HepG2 (cell line): ENCODE measurements at regions not wholly inside any gene's neighbourhood (a gene's known extent, or its start where the extent isn't known, plus 50 kb on each side); places are given as distances from the start of the nearest gene placed in this dataset.

ENCODE experiments used
- GATAD1 ChIP-seq: IDR thresholded peaks from 2 replicates; pipeline ENCODE4 v1.6.1; 2016; ENCODE audit warnings: missing genetic modification reagents, missing compliant biosample characterization
- KLF9 ChIP-seq: IDR thresholded peaks from 2 replicates; pipeline ENCODE4 v1.6.1; 2016; ENCODE audit warnings: low read depth
- LCORL ChIP-seq, 2 experiments: fragments of 450-650 bp in 1 of 2; sonication (generic) in 1 of 2; formaldehyde crosslinking in 1 of 2; IDR thresholded peaks; 2 replicates each; pipeline versions ENCODE4 v1.5.0 to v1.6.1; 2017 to 2020; ENCODE audit warnings: antibody characterized with exemption in 1 of 2, missing genetic modification reagents in 1 of 2
- MAFF ChIP-seq: IDR thresholded peaks from 2 replicates; pipeline ENCODE4 v1.6.1; 2011; ENCODE audit warnings: low read depth, low read length, improper control_type of control experiment
- ZNF558 ChIP-seq: sonication (generic); formaldehyde crosslinking; IDR thresholded peaks from 2 replicates; pipeline ENCODE4 v1.9.0; 2022; ENCODE audit warnings: mild to moderate bottlenecking, missing genetic modification reagents, borderline replicate concordance
- TF ChIP-seq, protein P1 (sequence below): sonication (generic); formaldehyde crosslinking; IDR thresholded peaks from 2 replicates; pipeline ENCODE4 v1.9.0; 2021; ENCODE audit warnings: mild to moderate bottlenecking, missing genetic modification reagents
- TF ChIP-seq, protein P2 (sequence below): sonication (generic); formaldehyde crosslinking; IDR thresholded peaks from 2 replicates; pipeline ENCODE4 v1.5.1; 2020; ENCODE audit warnings: missing genetic modification reagents, mild to moderate bottlenecking, borderline replicate concordance
- TF ChIP-seq, protein P3 (sequence below): sonication (generic); formaldehyde crosslinking; IDR thresholded peaks from 2 replicates; pipeline ENCODE4 v1.8.1; 2023; ENCODE audit warnings: mild to moderate bottlenecking, missing genetic modification reagents
- TF ChIP-seq, protein P4 (sequence below): sonication (generic); formaldehyde crosslinking; IDR thresholded peaks from 2 replicates; pipeline ENCODE4 v1.4.0; 2020; ENCODE audit warnings: mild to moderate bottlenecking, missing genetic modification reagents
- TF ChIP-seq, protein P5 (sequence below), 2 experiments: IDR thresholded peaks; 2 replicates each; pipeline ENCODE4 v1.6.1; 2011 to 2012; ENCODE audit warnings: low read length in 2 of 2, borderline replicate concordance in 1 of 2, low read depth in 1 of 2, mild to moderate bottlenecking in 1 of 2, moderate library complexity in 1 of 2
- TF ChIP-seq, protein P6 (sequence below): sonication (generic); formaldehyde crosslinking; IDR thresholded peaks from 2 replicates; pipeline ENCODE4 v1.4.0; 2020; ENCODE audit warnings: missing genetic modification reagents

DNA sequence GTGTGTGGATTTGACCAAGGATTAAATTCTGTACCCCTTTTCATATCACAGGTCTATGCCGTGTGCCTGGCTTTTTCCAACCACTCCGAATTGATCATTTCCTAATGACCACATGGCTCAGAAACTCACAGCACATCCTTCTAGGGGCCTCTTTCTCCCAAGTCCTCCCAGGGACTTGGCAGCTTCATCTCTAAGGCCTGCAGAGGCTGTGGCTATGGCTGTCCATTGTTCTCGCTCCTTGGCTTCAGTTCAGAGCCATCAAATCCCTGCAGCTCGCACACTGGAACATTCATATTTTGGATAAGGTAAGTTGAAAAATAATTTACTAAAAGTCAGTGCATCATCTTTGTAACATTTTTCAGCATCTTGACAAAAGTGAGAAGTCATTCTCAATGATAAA is 497.2 kb upstream of the CDH4 start (continued):
- TF ChIP-seq, protein P1, sequence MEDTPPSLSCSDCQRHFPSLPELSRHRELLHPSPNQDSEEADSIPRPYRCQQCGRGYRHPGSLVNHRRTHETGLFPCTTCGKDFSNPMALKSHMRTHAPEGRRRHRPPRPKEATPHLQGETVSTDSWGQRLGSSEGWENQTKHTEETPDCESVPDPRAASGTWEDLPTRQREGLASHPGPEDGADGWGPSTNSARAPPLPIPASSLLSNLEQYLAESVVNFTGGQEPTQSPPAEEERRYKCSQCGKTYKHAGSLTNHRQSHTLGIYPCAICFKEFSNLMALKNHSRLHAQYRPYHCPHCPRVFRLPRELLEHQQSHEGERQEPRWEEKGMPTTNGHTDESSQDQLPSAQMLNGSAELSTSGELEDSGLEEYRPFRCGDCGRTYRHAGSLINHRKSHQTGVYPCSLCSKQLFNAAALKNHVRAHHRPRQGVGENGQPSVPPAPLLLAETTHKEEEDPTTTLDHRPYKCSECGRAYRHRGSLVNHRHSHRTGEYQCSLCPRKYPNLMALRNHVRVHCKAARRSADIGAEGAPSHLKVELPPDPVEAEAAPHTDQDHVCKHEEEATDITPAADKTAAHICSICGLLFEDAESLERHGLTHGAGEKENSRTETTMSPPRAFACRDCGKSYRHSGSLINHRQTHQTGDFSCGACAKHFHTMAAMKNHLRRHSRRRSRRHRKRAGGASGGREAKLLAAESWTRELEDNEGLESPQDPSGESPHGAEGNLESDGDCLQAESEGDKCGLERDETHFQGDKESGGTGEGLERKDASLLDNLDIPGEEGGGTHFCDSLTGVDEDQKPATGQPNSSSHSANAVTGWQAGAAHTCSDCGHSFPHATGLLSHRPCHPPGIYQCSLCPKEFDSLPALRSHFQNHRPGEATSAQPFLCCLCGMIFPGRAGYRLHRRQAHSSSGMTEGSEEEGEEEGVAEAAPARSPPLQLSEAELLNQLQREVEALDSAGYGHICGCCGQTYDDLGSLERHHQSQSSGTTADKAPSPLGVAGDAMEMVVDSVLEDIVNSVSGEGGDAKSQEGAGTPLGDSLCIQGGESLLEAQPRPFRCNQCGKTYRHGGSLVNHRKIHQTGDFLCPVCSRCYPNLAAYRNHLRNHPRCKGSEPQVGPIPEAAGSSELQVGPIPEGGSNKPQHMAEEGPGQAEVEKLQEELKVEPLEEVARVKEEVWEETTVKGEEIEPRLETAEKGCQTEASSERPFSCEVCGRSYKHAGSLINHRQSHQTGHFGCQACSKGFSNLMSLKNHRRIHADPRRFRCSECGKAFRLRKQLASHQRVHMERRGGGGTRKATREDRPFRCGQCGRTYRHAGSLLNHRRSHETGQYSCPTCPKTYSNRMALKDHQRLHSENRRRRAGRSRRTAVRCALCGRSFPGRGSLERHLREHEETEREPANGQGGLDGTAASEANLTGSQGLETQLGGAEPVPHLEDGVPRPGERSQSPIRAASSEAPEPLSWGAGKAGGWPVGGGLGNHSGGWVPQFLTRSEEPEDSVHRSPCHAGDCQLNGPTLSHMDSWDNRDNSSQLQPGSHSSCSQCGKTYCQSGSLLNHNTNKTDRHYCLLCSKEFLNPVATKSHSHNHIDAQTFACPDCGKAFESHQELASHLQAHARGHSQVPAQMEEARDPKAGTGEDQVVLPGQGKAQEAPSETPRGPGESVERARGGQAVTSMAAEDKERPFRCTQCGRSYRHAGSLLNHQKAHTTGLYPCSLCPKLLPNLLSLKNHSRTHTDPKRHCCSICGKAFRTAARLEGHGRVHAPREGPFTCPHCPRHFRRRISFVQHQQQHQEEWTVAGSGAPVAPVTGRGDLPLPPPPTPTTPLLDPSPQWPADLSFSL = no peak
- TF ChIP-seq, protein P2, sequence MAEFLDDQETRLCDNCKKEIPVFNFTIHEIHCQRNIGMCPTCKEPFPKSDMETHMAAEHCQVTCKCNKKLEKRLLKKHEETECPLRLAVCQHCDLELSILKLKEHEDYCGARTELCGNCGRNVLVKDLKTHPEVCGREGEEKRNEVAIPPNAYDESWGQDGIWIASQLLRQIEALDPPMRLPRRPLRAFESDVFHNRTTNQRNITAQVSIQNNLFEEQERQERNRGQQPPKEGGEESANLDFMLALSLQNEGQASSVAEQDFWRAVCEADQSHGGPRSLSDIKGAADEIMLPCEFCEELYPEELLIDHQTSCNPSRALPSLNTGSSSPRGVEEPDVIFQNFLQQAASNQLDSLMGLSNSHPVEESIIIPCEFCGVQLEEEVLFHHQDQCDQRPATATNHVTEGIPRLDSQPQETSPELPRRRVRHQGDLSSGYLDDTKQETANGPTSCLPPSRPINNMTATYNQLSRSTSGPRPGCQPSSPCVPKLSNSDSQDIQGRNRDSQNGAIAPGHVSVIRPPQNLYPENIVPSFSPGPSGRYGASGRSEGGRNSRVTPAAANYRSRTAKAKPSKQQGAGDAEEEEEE (CRISPR knock-in tag) = no peak
- no peak for TF ChIP-seq LCORL (IDR thresholded peaks at IDR 0.05)
- no peak for TF ChIP-seq LCORL (CRISPR knock-in tag; IDR thresholded peaks at IDR 0.05)
- TF ChIP-seq, protein P3, sequence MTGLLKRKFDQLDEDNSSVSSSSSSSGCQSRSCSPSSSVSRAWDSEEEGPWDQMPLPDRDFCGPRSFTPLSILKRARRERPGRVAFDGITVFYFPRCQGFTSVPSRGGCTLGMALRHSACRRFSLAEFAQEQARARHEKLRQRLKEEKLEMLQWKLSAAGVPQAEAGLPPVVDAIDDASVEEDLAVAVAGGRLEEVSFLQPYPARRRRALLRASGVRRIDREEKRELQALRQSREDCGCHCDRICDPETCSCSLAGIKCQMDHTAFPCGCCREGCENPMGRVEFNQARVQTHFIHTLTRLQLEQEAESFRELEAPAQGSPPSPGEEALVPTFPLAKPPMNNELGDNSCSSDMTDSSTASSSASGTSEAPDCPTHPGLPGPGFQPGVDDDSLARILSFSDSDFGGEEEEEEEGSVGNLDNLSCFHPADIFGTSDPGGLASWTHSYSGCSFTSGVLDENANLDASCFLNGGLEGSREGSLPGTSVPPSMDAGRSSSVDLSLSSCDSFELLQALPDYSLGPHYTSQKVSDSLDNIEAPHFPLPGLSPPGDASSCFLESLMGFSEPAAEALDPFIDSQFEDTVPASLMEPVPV (CRISPR knock-in tag) = no peak
- no peak for TF ChIP-seq MAFF
- TF ChIP-seq, protein P4, sequence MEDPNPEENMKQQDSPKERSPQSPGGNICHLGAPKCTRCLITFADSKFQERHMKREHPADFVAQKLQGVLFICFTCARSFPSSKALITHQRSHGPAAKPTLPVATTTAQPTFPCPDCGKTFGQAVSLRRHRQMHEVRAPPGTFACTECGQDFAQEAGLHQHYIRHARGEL = no peak
- TF ChIP-seq, protein P5, sequence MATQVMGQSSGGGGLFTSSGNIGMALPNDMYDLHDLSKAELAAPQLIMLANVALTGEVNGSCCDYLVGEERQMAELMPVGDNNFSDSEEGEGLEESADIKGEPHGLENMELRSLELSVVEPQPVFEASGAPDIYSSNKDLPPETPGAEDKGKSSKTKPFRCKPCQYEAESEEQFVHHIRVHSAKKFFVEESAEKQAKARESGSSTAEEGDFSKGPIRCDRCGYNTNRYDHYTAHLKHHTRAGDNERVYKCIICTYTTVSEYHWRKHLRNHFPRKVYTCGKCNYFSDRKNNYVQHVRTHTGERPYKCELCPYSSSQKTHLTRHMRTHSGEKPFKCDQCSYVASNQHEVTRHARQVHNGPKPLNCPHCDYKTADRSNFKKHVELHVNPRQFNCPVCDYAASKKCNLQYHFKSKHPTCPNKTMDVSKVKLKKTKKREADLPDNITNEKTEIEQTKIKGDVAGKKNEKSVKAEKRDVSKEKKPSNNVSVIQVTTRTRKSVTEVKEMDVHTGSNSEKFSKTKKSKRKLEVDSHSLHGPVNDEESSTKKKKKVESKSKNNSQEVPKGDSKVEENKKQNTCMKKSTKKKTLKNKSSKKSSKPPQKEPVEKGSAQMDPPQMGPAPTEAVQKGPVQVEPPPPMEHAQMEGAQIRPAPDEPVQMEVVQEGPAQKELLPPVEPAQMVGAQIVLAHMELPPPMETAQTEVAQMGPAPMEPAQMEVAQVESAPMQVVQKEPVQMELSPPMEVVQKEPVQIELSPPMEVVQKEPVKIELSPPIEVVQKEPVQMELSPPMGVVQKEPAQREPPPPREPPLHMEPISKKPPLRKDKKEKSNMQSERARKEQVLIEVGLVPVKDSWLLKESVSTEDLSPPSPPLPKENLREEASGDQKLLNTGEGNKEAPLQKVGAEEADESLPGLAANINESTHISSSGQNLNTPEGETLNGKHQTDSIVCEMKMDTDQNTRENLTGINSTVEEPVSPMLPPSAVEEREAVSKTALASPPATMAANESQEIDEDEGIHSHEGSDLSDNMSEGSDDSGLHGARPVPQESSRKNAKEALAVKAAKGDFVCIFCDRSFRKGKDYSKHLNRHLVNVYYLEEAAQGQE (IDR thresholded peaks at IDR 0.05; ENCODE audit: borderline replicate concordance in 1 of 2, low read depth in 1 of 2, low read length in 2 of 2) = no peak
- TF ChIP-seq ZNF558 (CRISPR knock-in tag) = no peak
- no peak for TF ChIP-seq KLF9 (CRISPR knock-in tag)
- no peak for TF ChIP-seq GATAD1 (CRISPR knock-in tag)
- TF ChIP-seq, protein P6, sequence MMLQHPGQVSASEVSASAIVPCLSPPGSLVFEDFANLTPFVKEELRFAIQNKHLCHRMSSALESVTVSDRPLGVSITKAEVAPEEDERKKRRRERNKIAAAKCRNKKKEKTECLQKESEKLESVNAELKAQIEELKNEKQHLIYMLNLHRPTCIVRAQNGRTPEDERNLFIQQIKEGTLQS = no peak
